HCT116 (cell line): ENCODE measurements at regions not wholly inside any gene's neighbourhood (a gene's known extent, or its start where the extent isn't known, plus 50 kb on each side); places are given as distances from the start of the nearest gene placed in this dataset.

ENCODE experiments used
- CTCF ChIP-seq, 3 experiments: fragments of 200-600 bp in 1 of 3; sonication (generic) in 1 of 3; IDR thresholded peaks in 2 of 3; conservative IDR thresholded peaks in 1 of 3; 2 replicates each; pipeline ENCODE4 v1.5.1; 2012 to 2017; ENCODE audit warnings: low read depth in 2 of 3, low read length in 2 of 3, antibody characterized with exemption in 1 of 3, borderline replicate concordance in 1 of 3, control low read depth in 1 of 3, mild to moderate bottlenecking in 1 of 3, mixed read lengths in 1 of 3, mixed run types in 1 of 3, moderate library complexity in 1 of 3; ENCODE audit not compliant: insufficient read depth in 1 of 3
- EZH2 ChIP-seq: fragments of 200-600 bp; sonication (generic); IDR thresholded peaks from 2 replicates; pipeline ENCODE4 v1.6.1; 2017; ENCODE audit warnings: antibody characterized with exemption, mixed run types
- EZH2phosphoT487 ChIP-seq: fragments of 200-600 bp; IDR thresholded peaks from 2 replicates; pipeline ENCODE4 v1.6.1; 2018; ENCODE audit warnings: antibody characterized with exemption, borderline replicate concordance
- FOSL1 ChIP-seq: IDR thresholded peaks from 2 replicates; pipeline ENCODE4 v1.6.1; 2012; ENCODE audit warnings: low read depth
- MAX ChIP-seq: IDR thresholded peaks from 2 replicates; pipeline ENCODE4 v1.6.1; 2012
- POLR2A ChIP-seq: IDR thresholded peaks from 2 replicates; pipeline ENCODE4 v1.7.0; 2011; ENCODE audit warnings: borderline replicate concordance; ENCODE audit not compliant: insufficient read depth, insufficient read length; ENCODE audit errors: extremely low read depth
- REST ChIP-seq: IDR thresholded peaks from 2 replicates; pipeline ENCODE4 v1.6.1; 2012; ENCODE audit warnings: low read depth
- SRF ChIP-seq: IDR thresholded peaks from 2 replicates; pipeline ENCODE4 v1.6.1; 2012; ENCODE audit warnings: low read depth
- TCF7L2 ChIP-seq: IDR thresholded peaks from 2 replicates; pipeline ENCODE4 v1.7.0; 2011; ENCODE audit warnings: borderline replicate concordance, inconsistent platforms; ENCODE audit not compliant: insufficient read depth, insufficient read length; ENCODE audit errors: extremely low read depth
- YY1 ChIP-seq: IDR thresholded peaks from 2 replicates; pipeline ENCODE4 v1.6.1; 2011; ENCODE audit warnings: low read length, low read depth, moderate library complexity, mild to moderate bottlenecking; ENCODE audit not compliant: insufficient replicate concordance; ENCODE audit errors: extremely low read depth
- ZNF274 ChIP-seq: fragments of 200-500 bp; sonication (Bioruptor generic); IDR thresholded peaks from 2 replicates; pipeline ENCODE4 v1.6.1; 2014; ENCODE audit warnings: mild to moderate bottlenecking, low read depth, low read length, inconsistent platforms

GRCh38 chr20:7426890-7427496 lies 513.3 kb downstream of the HAO1 start:
- no peak for TF ChIP-seq EZH2
- TF ChIP-seq POLR2A: no peak
- no peak for TF ChIP-seq CTCF (IDR thresholded peaks at IDR 0.05 in 2 of 3, conservative IDR thresholded peaks at IDR 0.05 in 1 of 3; ENCODE audit: borderline replicate concordance in 1 of 3, insufficient read depth in 1 of 3, low read depth in 2 of 3, low read length in 2 of 3)
- no peak for TF ChIP-seq REST
- no peak for TF ChIP-seq SRF
- TF ChIP-seq TCF7L2: no peak
- no peak for TF ChIP-seq MAX
- TF ChIP-seq EZH2phosphoT487: no peak
- TF ChIP-seq YY1: no peak
- TF ChIP-seq FOSL1: no peak
- no peak for TF ChIP-seq ZNF274
